SK-N-SH (cell line): ENCODE measurements at regions not wholly inside any gene's neighbourhood (a gene's known extent, or its start where the extent isn't known, plus 50 kb on each side); places are given as distances from the start of the nearest gene placed in this dataset.

ENCODE experiments used
- CTCF ChIP-seq: fragments of 200-600 bp; sonication (generic); IDR thresholded peaks from 2 replicates; pipeline ENCODE4 v1.6.1; 2017; ENCODE audit warnings: antibody characterized with exemption, mild to moderate bottlenecking, moderate library complexity
- EZH2phosphoT487 ChIP-seq: fragments of 200-600 bp; sonication (generic); IDR thresholded peaks from 2 replicates; pipeline ENCODE4 v1.6.1; 2017; ENCODE audit warnings: low read depth, mixed run types, mild to moderate bottlenecking, antibody characterized with exemption, moderate library complexity, borderline replicate concordance
- GABPA ChIP-seq: IDR thresholded peaks from 2 replicates; pipeline ENCODE4 v1.4.0; 2012; ENCODE audit warnings: low read depth, mild to moderate bottlenecking
- MAX ChIP-seq: IDR thresholded peaks from 2 replicates; pipeline ENCODE4 v1.4.0; 2012; ENCODE audit warnings: low read depth
- MXI1 ChIP-seq: IDR thresholded peaks from 2 replicates; pipeline ENCODE4 v1.6.1; 2012; ENCODE audit warnings: mild to moderate bottlenecking, low read depth, low read length, improper control_type of control experiment
- TAF1 ChIP-seq: IDR thresholded peaks from 2 replicates; pipeline ENCODE4 v1.6.1; 2012; ENCODE audit warnings: low read depth, mild to moderate bottlenecking, low read length, moderate library complexity, borderline replicate concordance
- USF2 ChIP-seq: fragments of 150-350 bp; IDR thresholded peaks from 2 replicates; pipeline ENCODE4 v1.6.1; 2017; ENCODE audit warnings: antibody characterized with exemption, low read length, low read depth, borderline replicate concordance
- YY1 ChIP-seq: IDR thresholded peaks from 2 replicates; pipeline ENCODE4 v1.4.0; 2012; ENCODE audit warnings: low read depth, mild to moderate bottlenecking
- ZBTB33 ChIP-seq: IDR thresholded peaks from 2 replicates; pipeline ENCODE4 v1.4.0; 2012; ENCODE audit warnings: low read depth, borderline replicate concordance

- TF ChIP-seq CTCF = no peak
- no peak for TF ChIP-seq EZH2phosphoT487
- no peak for TF ChIP-seq ZBTB33
- TF ChIP-seq YY1 = no peak
- no peak for TF ChIP-seq MXI1
- no peak for TF ChIP-seq USF2
- TF ChIP-seq GABPA = no peak
- no peak for TF ChIP-seq MAX
- TF ChIP-seq TAF1 = no peak
Observed at GRCh38 chr4:64614276-64614675, 205.0 kb upstream of the TECRL start.
